Activated CD8-positive, alpha-beta memory T cell treated with anti-CD3 and anti-CD28 coated beads, Interleukin-2, amount 50 U/mL, for 24 hours (primary cell): ENCODE measurements at regions not wholly inside any gene's neighbourhood (a gene's known extent, or its start where the extent isn't known, plus 50 kb on each side); places are given as distances from the start of the nearest gene placed in this dataset.
"Not testable (repeated sequence)": the region's sequence is repeated elsewhere in the genome, so short reads cannot be mapped to it uniquely, and the experiment has no call there.

ENCODE experiments used
- DNase-seq: peaks from one replicate; pipeline ENCODE4 v3.0.0-alpha.2; 2020; ENCODE audit errors: extremely low read depth

GRCh38 chr18:8913606-8914403 is 188.7 kb upstream of the NDUFV2 start:
- not testable (repeated sequence) for DNase-seq

- not testable (repeated sequence) for DNase-seq
These were observed 187.9 kb upstream of the NDUFV2 start for GRCh38 chr18:8914404-8915264.

GRCh38 chr18:8920856-8921787 is 181.4 kb upstream of the NDUFV2 start:
- DNase-seq = not testable (repeated sequence)

GRCh38 chr18:8926464-8926863 is 176.0 kb upstream of the NDUFV2 start:
- no peak for DNase-seq

GRCh38 chr18:8928044-8928443 is 174.5 kb upstream of the NDUFV2 start:
- DNase-seq = no peak

- no peak for DNase-seq
These were observed 173.4 kb upstream of the NDUFV2 start for GRCh38 chr18:8928847-8929780.

- DNase-seq = no peak
These were observed 171.4 kb upstream of the NDUFV2 start for GRCh38 chr18:8930990-8931616.

GRCh38 chr18:8932866-8933265 is 169.6 kb upstream of the NDUFV2 start:
- no peak for DNase-seq

- DNase-seq = no peak
These were observed 168.7 kb upstream of the NDUFV2 start for GRCh38 chr18:8933714-8934284.

GRCh38 chr18:8935346-8935745 is 167.2 kb upstream of the NDUFV2 start:
- DNase-seq = not testable (repeated sequence)

GRCh38 chr18:8936619-8937018 is 165.9 kb upstream of the NDUFV2 start:
- DNase-seq = no peak

GRCh38 chr18:8937160-8938094 is 165.1 kb upstream of the NDUFV2 start:
- DNase-seq = no peak

GRCh38 chr18:8938817-8939216 is 163.7 kb upstream of the NDUFV2 start:
- no peak for DNase-seq

- DNase-seq = no peak
These were observed 160.2 kb upstream of the NDUFV2 start for GRCh38 chr18:8942021-8942908.

- DNase-seq = no peak
These were observed 159.5 kb upstream of the NDUFV2 start for GRCh38 chr18:8942909-8943545.

- DNase-seq = no peak
These were observed 158.3 kb upstream of the NDUFV2 start for GRCh38 chr18:8943900-8944870.
